Jurkat, Clone E6-1 (cell line): ENCODE measurements at regions not wholly inside any gene's neighbourhood (a gene's known extent, or its start where the extent isn't known, plus 50 kb on each side); places are given as distances from the start of the nearest gene placed in this dataset.
"Not testable (repeated sequence)": the region's sequence is repeated elsewhere in the genome, so short reads cannot be mapped to it uniquely, and the experiment has no call there.

Experiments used
- DNase-seq: peaks from one replicate; pipeline ENCODE4 v3.0.0-alpha.2; 2011; ENCODE audit warnings: low read depth, low spot score
- H3K4me3 ChIP-seq: 2 replicates; pipeline ENCODE4 v1.5.1; 2011; ENCODE audit warnings: mild to moderate bottlenecking, low read length, control low read depth, moderate library complexity

DNA sequence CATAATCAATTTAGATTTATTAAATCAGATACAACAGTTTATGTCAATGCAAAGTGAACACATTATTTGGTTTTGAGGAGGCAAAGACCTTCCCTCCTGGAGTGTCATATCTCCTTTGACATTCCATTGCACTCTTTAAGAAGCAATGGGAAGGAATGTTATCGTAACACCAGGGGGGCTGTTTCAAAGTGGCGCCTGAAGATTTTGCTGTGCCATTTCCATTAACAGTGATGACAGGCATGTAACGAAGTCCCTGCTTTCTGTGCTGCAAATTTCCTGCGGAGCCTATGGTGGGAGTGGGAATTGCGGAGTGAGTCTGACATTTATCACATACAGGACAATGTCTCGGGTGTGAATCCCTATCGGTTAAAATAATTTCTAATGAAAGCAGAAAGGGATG is 499.6 kb upstream of the RAB6C start:
- DNase-seq, result no peak
- no peak overlapping the region for H3K4me3 ChIP-seq

DNA sequence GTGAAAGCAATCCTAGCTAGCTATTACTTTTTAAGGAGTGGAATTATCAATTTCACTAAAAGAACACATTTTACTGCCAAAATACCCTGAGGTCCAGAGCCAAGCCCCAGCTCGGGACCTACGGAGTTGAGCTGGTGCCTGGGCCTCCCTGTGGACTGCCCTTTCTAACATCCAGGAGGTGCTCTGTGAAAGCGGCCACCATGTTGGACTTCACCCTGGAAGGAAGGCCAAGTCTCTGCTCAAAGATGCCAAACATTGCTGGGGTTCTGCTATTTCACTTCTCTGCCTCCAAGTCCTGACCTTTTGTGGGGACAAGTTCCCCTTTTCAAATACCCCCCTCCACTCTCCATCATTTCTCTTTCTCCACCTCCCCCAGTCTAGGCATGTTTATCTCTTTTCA is 498.7 kb upstream of the RAB6C start:
- no peak for DNase-seq
- no peak overlapping the region for H3K4me3 ChIP-seq

DNA sequence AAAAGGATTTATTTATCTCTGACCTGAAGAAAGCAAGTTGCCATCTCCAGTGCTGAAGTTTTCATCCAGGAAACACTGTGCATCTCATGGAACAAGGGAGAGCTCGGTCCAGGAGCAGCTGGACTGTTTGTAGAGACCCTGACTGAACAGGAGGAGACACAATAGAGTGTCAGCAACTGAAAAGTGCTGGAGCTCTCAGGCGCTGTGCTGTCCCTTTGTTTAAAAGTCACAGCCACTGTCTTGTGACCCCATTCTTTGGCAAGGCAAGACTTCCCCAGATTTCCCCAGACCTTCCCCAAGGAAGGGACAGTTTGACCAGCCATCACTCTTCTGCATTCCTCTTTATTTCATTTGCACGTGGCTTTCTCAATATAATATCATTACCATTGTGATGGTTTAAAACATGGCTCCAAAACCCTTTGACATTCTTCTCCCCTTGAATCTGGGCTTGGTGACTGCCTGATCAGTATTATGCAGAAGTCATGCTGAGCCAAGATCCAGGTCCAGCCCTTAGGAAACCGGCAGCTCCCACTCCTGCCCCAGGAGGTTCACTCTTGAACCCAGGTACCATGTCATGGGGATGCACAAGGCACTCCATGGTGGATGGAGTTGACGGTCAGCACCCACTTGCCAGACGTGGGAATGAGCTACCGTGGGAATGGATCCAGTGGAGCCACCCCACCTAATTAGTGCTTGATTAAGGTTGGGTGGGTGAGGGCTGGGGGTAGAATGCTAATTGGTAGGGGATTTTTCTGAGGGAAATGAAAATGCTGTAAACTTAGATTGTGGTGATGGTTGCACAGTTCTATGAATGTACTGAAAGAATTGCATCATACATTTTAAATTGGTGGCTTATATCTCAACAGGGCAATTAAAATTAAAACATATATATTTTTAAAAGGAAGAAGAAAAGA is 497.9 kb upstream of the RAB6C start:
- no peak overlapping the region for H3K4me3 ChIP-seq
- DNase-seq, result no peak

DNA sequence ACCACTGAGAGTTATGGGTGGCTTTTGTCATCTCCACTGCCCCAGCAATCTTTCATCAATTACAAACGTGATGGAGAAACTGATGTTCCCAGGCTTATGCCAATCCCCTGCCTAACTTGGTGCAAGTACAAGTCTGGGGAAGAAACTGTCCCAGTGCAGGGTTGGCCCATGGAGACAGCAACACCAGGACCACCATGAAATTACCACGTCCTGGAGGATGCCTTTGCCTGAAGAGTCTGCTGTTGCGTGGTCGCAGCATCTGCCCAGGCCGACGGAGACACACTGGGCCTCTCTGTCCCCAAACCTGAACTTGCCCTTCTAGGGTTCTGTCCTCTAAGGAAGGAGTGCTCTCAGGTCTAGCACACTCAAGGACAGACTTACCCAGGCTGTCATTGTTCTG is 496.8 kb upstream of the RAB6C start:
- DNase-seq, result no peak
- no peak overlapping the region for H3K4me3 ChIP-seq

DNA sequence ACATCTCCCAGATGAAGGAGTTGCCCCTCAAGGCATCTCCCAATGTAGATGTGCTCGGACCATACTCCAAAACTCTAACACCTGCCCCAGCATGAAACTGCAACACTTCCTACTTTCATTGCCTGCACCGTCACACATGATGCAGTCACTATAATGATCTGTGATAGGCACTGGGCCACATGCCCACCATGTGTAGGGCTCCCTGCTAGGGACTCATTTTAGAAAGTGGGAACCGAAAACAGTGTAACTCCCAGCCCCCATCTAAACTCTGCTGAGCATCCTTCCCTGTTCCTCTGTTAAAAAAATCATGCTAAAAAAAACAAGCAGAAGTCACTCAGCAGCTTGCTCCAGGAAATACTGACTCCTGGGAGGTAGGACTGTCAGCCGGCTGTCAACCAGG is 496.1 kb upstream of the RAB6C start:
- DNase-seq, result no peak
- H3K4me3 ChIP-seq, result no peak overlapping the region

DNA sequence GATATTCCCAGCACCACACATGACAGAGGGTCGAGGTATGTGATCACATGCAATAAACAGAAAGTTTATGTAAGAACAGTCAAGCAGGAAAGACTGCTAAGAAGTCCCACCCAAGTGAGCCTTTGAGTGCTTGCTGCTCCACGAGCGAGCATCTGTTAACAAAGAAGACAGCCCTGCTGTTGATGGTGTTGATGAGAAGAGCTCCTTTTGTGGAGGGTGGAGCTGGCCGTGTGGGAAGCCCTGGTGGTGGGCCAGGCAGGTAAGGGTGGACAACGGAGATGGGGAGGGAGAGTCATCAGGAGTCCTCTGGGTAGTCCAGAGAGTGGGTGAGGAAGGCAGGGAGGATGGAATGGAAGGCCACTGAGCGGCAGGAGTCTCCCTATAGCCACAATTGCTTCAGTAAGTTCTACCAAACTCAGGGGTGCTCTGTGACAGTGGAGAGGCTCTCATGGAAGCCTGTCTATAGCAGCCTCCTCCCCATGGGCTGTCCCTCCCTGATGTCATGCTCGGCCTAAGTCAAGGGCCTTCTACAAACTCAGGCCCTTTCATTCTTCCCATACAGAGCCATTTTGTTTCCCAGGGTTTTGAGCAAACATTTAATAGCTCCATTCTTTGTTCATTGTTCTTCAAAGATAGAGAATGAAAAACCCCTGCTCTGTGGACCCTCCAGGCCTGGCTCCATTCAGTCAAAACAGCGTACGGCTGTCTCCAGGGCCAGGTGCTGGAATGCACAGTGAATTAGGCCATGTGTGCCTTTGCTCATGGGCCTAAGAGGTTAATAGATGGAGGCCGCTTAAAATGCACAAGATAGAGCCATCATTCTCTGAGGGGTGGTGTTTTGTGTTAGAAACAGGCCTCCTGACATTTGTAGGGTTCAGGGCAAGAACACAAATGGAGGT is 494.2 kb upstream of the RAB6C start:
- no peak overlapping the region for H3K4me3 ChIP-seq
- no peak for DNase-seq

DNA sequence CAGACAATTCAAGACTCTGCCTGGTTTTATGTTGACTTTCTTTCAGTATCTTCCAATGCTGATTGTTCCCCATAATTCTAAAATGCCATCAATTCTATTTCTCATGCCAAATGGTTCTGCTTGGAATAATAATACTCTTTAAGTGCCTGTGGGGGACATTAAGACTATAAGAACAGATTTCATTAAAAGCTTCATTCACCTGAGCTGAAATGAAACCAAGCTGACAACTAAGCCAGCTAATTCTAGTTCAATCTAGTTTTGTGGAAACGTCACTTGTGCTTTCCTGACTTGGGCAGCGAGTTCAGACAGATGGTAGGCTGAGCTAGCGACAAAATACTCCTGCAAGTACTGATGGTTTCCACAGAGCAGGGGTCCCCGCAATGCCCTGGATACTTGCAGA is 491.1 kb upstream of the RAB6C start:
- no peak overlapping the region for H3K4me3 ChIP-seq
- DNase-seq, result no peak

DNA sequence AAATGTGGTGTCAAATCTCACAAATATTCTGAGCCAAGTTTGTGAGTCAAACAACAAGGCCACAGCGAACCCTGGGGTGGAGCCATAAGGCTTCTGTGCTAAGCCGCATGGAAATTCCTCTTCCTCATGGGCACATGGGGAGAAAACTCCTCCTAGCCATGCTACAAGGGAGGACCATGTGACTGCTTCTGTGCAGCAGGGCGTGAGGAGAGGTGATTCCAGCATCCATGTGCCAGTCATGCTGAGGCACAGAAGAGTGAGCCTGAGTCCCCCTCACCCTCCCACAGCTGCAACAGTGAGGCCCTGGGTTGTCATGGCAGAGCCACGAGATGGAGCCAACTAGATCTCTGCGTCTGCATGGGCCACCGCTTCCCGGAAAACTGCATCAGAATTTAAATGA is 488.8 kb upstream of the RAB6C start:
- no peak overlapping the region for H3K4me3 ChIP-seq
- DNase-seq, result no peak

DNA sequence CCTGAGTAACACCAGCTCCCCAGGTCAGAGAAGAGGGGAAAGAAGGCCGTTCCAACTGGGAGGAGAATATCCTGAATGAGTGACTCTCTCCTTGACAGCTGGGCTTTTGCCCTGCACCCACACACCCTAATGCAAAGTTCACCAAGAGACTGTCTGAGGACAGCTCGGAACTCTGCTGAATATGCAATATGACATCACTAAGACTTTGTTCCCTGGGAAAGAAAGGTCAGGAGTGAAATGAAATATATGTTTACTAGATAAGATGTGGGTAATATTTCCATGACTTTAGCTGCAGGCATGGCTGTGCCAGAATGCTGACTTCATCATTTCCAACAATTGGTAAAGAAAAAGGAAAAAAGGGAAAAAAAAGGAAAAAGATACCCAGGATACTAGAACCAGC is 488.2 kb upstream of the RAB6C start:
- H3K4me3 ChIP-seq, result no peak overlapping the region
- no peak for DNase-seq

DNA sequence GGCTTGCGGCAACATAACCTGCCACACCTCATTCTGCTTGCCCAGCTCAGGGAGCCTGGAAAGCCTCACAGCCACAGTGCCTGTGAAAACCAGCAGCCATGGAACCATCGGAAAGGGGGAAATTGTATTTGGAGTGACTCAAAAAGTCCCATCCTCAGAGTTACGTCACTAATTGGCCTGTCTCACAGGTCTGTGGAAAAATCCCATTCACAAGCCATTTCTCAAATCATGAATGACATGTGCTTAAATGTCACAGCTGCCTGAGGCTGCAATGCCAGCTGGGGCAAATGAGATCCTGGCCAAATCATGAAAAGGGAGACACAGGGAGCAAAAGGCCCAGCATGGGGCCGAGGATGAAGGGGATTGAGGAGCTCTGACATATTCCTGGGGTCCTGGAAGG is 486.9 kb upstream of the RAB6C start:
- H3K4me3 ChIP-seq, result no peak overlapping the region
- DNase-seq, result no peak

DNA sequence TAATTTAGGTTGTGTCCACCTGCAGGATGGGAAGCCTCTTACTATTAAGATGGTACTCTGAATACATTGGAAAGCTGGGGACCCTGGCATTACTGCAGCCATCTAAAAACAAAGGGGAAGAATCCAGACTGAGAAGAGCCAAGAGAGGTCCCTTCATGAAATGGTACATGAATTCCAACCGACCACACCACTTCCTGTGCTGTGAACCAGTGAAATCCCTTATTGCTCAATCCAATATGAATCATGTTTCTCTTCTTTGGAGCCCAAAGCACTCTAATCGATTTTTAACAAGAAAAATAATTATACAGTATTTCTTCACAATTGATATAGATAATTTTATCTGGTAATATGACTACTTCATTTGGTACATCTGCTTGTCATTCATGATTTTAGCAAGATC is 479.7 kb upstream of the RAB6C start:
- no peak overlapping the region for H3K4me3 ChIP-seq
- no peak for DNase-seq

DNA sequence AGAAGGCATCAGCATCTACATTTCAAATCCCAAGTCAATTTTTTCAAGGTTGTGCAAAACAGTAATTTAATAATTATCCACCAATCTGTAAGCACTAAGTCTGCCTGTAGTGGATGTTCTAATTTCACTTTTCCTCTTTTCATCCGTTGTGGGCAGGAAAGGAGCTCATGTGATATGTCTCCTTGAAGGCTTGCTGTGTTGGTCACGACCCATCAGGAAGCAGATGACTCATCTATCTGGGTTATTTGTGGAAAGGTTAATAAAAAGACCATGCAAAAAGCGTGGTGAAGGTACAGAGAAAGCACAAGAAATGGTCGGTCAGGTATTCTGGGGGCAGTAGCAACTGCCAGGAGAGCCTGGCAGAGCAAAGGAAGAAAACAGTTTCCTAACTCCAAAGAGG is 476.7 kb upstream of the RAB6C start:
- no peak for DNase-seq

DNA sequence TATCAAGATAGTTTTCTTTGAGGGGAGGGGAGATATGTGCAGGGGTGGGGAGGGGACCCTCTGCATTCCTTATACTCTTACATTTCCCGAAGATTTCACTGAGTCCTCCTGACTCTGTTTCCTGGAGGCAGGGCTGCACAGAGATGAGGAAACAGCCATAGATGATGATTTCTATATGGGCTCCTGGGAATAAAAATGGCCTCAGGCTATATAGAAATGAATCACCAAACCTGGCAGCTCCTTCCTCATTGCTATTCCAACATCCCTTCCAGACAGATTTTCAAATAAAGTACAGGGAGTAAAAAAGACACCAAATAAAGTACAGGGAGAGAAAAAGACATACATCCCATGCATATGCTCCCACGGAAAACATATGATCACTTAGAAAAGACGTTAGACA is 474.8 kb upstream of the RAB6C start:
- no peak for DNase-seq
- no peak overlapping the region for H3K4me3 ChIP-seq

More for the DNA sequence above, 476.7 kb upstream of the RAB6C start:
- no peak overlapping the region for H3K4me3 ChIP-seq

DNA sequence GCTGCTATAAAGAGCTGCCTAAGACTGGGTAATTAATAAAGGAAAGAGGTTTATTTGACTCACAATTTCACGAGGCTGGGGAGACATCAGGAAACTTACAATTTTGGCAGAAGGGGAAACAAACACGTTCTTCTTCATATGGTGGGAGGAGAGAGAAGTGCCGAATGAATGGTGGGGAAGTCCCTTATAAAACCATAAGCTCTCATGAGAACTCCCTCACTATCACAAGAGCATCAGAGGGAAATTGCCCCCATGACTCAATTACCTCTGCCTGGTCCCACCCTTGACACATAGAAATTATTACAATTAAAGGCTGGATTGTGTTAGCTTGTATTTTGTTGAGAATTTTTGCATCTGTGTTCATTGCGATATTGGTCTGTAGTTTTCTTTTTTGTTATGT is 460.5 kb upstream of the RAB6C start:
- DNase-seq, result no peak
- H3K4me3 ChIP-seq, result no peak overlapping the region

DNA sequence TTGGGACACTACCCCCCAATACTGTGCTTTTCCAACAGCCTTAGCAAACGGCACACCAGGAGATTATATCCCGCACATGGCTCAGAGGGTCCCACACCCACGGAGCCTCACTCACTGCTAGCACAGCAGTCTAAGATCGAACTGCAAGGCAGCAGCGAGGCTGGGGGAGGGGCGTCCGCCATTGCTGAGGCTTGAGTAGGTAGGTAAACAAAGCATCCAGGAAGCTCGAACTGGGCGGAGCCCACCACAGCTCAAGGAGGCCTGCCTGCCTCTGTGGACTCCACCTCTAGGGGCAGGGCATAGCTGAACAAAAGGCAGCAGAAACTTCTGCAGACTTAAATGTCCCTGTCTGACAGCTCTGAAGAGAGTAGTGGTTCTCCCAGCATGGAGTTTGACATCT is 447.3 kb upstream of the RAB6C start:
- DNase-seq, H3K4me3 ChIP-seq: not testable (repeated sequence)

DNA sequence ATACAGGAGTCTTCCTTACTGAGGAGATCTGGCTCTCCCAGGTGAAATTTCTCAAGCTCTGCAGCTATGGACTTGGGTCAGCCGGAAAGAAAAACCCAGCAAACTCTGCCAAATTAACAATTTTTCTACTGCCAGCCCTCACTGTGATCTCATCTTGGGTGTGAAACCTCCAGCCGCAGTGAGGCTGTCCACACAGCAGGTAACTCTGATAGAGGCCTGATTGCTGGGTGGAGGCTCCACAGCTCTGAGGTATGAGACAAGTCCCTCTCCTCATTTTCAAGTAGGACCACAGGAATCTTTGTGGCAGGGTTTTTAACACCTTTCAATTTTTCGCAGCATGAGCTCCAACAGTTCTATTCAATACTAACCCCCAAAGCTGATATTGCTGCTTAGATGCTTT is 430.6 kb upstream of the RAB6C start:
- no peak for DNase-seq
- no peak overlapping the region for H3K4me3 ChIP-seq

DNA sequence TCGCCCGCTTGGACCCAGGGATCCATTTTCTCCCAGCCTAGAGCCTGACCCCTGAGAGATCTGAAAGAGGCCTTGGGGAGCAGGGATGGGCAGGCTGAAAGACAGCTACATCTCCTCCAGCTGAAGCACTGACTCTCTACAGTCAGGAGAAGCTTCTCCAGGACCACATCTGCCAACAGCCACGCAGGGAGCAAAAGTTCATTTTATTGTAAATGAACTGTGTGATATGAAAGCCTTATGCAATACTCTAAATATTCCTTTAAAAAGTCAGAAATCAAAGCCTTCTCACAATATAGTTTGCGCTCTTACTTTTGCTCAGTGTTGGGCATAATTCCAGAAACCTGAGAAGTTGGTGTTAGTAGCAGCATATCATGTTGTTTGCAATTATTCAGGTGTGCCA is 428.9 kb upstream of the RAB6C start:
- no peak for DNase-seq
- H3K4me3 ChIP-seq, result no peak overlapping the region

DNA sequence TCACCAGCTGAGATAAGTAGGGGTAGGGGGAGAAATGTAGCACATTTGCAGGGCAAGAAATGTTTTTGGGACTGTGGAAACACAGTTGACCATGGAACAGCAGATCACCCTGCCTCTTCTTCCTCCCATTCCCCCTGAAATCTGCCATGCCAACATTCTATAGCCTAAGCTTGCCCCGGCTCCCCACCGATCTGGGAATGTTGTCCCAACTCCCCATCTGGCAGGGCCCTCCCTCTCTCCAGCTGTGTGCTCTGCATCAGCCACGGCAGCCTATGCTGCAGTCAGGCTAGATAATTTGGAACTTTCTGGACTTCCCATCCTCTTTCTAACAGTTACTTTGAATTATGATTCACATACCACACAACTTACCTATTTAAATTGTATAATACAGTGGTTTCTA is 425.1 kb upstream of the RAB6C start:
- no peak overlapping the region for H3K4me3 ChIP-seq
- no peak for DNase-seq

DNA sequence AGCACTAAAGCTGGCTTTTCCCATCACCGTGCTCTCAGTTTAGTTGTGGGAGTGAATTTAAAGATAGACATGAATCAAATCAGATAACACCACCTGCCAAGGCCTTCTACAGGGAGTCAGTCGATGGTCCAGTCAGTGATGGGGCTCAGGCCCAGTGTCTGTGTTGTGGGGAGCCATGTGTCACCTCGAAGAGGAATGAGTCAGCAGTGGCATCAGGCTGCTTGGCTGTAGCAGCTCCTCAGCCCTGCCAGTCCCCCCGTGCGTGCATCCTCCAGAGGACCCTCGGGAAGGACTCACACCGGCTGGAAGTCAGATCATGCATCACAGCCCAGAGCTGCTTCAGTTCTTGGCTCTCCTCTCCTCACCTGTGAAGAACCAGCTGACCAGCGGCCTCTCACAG is 420.4 kb upstream of the RAB6C start:
- no peak for DNase-seq
- no peak overlapping the region for H3K4me3 ChIP-seq

DNA sequence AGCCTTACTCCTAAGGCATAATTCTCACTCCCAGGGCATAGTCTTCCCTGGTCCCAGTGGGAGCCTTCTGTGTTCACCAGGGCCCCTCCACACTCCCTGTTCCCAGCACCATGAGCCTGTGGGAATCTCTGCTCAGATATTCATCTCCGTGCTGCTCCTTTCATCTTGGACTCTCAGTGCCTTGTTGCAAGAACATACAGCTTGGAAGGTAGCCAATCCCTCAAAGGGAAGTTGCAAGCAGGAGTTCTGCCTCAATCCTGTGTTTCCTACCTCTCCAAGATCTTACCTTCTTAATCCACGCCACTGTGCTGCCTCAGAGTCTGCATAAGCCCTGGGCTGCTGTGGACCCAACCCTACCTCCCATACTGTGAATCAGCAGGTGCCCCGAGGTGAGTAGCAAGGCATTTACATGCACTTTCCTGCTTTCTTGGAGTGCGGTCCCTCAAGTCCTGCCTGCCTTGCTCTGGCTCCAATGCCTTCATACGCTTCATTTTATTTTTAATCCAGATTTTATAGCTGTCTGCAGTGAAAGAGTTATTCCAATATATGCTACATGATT is 413.8 kb upstream of the RAB6C start:
- no peak overlapping the region for H3K4me3 ChIP-seq

More for the DNA sequence above, 413.8 kb upstream of the RAB6C start:
- no peak for DNase-seq
